Right ventricle myocardium inferior (tissue), 1 donor: ENCODE measurements at regions not wholly inside any gene's neighbourhood (a gene's known extent, or its start where the extent isn't known, plus 50 kb on each side); places are given as distances from the start of the nearest gene placed in this dataset.

Source experiments
- ATAC-seq: fragments of 200-7000 bp; cut with Tn5 transposase; one replicate; pipeline ENCODE4 v1.9.1; 2020; ENCODE audit warnings: mild to moderate bottlenecking, moderate library complexity
- DNase-seq: peaks from one replicate; pipeline ENCODE4 v3.0.0; 2021; ENCODE audit errors: missing footprints
- intact Hi-C: fragments of 100-400 bp; cut with DNase I; formaldehyde crosslinking; loops from one replicate; pipeline ENCODE4 v1.11.0; 2022
- donor health status: DM: no; HTN: yes; CAD: no; lungs with severe emphysema.

GRCh38 chr10:128687408-128687807 is 561.2 kb upstream of the MKI67 start:
- DNase-seq = no peak

GRCh38 chr10:128687927-128688549 is 561.8 kb upstream of the MKI67 start:
- ATAC-seq = no peak
- intact Hi-C loops = no loop called here
- DNase-seq = no peak

More at GRCh38 chr10:128687408-128687807, 561.2 kb upstream of the MKI67 start:
- intact Hi-C loops = no loop called here
- no peak for ATAC-seq

GRCh38 chr10:128689667-128690066 is 563.4 kb upstream of the MKI67 start:
- intact Hi-C loops = no loop called here
- ATAC-seq (no peak), DNase-seq (no peak)

- intact Hi-C loops = no loop called here
- ATAC-seq = no peak
Measured at GRCh38 chr10:128693493-128694131, 567.4 kb upstream of the MKI67 start.

GRCh38 chr10:128694168-128694850 is 568.1 kb upstream of the MKI67 start:
- ATAC-seq (no peak), DNase-seq (no peak)
- intact Hi-C loops = no loop called here

More at GRCh38 chr10:128693493-128694131, 567.4 kb upstream of the MKI67 start:
- no peak for DNase-seq

- no peak for ATAC-seq
- intact Hi-C loops = no loop called here
- no peak for DNase-seq
Measured at GRCh38 chr10:128694851-128695725, 568.9 kb upstream of the MKI67 start.

- intact Hi-C loops = no loop called here
- ATAC-seq = no peak
- no peak for DNase-seq
Measured at GRCh38 chr10:128695931-128696330, 569.7 kb upstream of the MKI67 start.

- no peak for ATAC-seq
- DNase-seq = no peak
- intact Hi-C loops = no loop called here
Measured at GRCh38 chr10:128697437-128697836, 571.2 kb upstream of the MKI67 start.

GRCh38 chr10:128701381-128701780 is 575.2 kb upstream of the MKI67 start:
- ATAC-seq (no peak), DNase-seq (no peak)
- intact Hi-C loops = no loop called here

GRCh38 chr10:128701837-128702236 is 575.6 kb upstream of the MKI67 start:
- intact Hi-C loops = no loop called here
- DNase-seq (no peak), ATAC-seq (no peak)

GRCh38 chr10:128704716-128705115 is 578.5 kb upstream of the MKI67 start:
- DNase-seq (no peak), ATAC-seq (no peak)
- intact Hi-C loops = no loop called here

- ATAC-seq = no peak
- DNase-seq = no peak
- intact Hi-C loops = no loop called here
Measured at GRCh38 chr10:128708182-128708581, 582.0 kb upstream of the MKI67 start.

- DNase-seq (no peak), ATAC-seq (no peak)
- intact Hi-C loops = no loop called here
Measured at GRCh38 chr10:128709686-128710085, 583.5 kb upstream of the MKI67 start.

GRCh38 chr10:128710098-128710797 is 584.0 kb upstream of the MKI67 start:
- ATAC-seq (no peak), DNase-seq (no peak)
- intact Hi-C loops = no loop called here

- ATAC-seq (no peak), DNase-seq (no peak)
- intact Hi-C loops = no loop called here
Measured at GRCh38 chr10:128710798-128711183, 584.6 kb upstream of the MKI67 start.

- ATAC-seq (no peak), DNase-seq (no peak)
- intact Hi-C loops = no loop called here
Measured at GRCh38 chr10:128711806-128712205, 585.6 kb upstream of the MKI67 start.

- DNase-seq (no peak), ATAC-seq (no peak)
- intact Hi-C loops = no loop called here
Measured at GRCh38 chr10:128712661-128713400, 586.6 kb upstream of the MKI67 start.

GRCh38 chr10:128713471-128713870 is 587.2 kb upstream of the MKI67 start:
- no peak for DNase-seq
- ATAC-seq = no peak
- intact Hi-C loops = no loop called here
